ENCODE measurements at regions not wholly inside any gene's neighbourhood (a gene's known extent, or its start where the extent isn't known, plus 50 kb on each side); places are given as distances from the start of the nearest gene placed in this dataset.

DNA sequence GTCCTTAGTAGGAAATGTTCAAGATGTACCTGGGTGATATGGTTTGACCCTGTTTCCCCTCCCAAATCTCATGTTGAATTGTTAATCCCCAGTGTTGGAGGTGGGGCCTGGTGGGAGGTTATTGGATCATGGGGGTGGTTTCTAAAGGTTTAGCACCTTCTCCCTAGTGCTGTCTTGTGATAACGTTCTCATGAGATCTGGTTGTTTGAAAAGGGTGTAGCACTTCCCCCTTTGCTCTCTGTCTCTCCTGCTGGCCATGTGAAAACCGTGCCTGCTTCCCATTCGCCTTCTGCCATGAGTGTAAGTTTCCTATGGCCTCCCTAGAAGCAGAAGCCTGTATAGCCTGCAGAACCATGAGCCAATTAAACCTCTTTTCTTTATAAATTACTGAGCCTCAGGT is 353.0 kb upstream of the SFSWAP start:
- TF ChIP-seq, protein P1, sequence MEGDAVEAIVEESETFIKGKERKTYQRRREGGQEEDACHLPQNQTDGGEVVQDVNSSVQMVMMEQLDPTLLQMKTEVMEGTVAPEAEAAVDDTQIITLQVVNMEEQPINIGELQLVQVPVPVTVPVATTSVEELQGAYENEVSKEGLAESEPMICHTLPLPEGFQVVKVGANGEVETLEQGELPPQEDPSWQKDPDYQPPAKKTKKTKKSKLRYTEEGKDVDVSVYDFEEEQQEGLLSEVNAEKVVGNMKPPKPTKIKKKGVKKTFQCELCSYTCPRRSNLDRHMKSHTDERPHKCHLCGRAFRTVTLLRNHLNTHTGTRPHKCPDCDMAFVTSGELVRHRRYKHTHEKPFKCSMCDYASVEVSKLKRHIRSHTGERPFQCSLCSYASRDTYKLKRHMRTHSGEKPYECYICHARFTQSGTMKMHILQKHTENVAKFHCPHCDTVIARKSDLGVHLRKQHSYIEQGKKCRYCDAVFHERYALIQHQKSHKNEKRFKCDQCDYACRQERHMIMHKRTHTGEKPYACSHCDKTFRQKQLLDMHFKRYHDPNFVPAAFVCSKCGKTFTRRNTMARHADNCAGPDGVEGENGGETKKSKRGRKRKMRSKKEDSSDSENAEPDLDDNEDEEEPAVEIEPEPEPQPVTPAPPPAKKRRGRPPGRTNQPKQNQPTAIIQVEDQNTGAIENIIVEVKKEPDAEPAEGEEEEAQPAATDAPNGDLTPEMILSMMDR (IDR thresholded peaks at IDR 0.05), result no peak
- no peak for TF ChIP-seq POLR2AphosphoS5 (IDR thresholded peaks at IDR 0.05)

Measured in suprapubic skin (tissue), 3 donors.